T-helper 2 cell treated with Interferon-gamma antibody and Interleukin-4, amounts not matched to agents 100 ng/mL and 5 ng/mL, for 36 hours (primary cell): ENCODE measurements at regions not wholly inside any gene's neighbourhood (a gene's known extent, or its start where the extent isn't known, plus 50 kb on each side); places are given as distances from the start of the nearest gene placed in this dataset.

ENCODE experiments used
- intact Hi-C: fragments of 100-400 bp; cut with micrococcal nuclease; formaldehyde crosslinking; loops from one replicate; pipeline ENCODE4 v1.15.1; 2023

GRCh38 chr1:221801773-221802516, 60.1 kb upstream of the DUSP10 start:
- intact Hi-C loops: no loop called here

GRCh38 chr1:221801251-221801661, 59.4 kb upstream of the DUSP10 start:
- intact Hi-C loops: no loop called here

DNA sequence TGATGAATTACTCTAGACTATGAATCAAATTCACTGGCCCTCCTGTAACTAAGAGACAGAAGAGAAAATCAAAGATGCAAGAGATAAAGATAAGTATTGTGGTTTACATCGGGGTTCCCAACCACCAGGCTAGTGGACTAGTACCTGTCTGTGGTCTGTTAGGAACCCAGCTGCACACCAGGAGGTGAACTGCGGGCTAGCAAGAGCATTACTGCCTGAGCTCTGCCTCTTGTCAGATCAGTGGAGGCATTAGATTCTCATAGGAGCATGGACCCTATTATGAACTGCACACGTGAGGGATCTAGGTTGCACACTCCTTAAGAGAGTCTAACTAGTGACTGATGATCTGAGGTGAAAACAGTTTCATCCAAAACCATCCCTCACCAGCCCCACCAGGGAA, 58.9 kb upstream of the DUSP10 start:
- intact Hi-C loops: no loop called here

GRCh38 chr1:221797506-221797905, 55.6 kb upstream of the DUSP10 start:
- intact Hi-C loops: no loop called here

GRCh38 chr1:221796700-221797099, 54.8 kb upstream of the DUSP10 start:
- intact Hi-C loops: no loop called here

- intact Hi-C loops: no loop called here
Measured at GRCh38 chr1:221795380-221795779, 53.5 kb upstream of the DUSP10 start.

- intact Hi-C loops: no loop called here
Measured at GRCh38 chr1:221794935-221795334, 53.0 kb upstream of the DUSP10 start.

DNA sequence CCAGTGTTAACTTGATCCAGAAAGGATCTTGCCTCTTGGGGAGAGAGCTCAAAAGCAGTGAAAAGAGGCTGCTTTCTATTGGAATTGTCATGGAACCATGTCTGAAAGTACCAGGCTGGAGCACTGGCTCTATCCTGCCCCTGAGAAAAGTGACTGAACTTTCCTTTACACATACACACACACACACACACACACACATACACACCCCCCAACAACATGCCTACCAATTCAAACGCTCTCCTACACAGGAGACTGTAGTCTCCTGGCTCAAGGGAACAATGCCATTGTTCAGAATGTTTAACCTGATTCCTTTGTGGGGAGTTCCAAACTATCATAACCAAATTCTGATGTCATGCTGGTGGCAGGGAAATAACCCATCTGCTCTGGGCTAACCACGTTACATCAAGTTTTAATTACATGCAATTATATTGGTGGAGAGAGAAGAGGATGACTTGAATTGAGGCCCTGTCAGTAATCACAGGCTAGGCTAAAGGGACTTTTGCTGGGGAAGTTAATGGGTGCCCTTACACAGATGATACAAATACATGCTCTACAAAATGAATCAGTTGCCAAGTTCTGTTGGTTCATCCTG, 52.3 kb upstream of the DUSP10 start:
- intact Hi-C loops: no loop called here

DNA sequence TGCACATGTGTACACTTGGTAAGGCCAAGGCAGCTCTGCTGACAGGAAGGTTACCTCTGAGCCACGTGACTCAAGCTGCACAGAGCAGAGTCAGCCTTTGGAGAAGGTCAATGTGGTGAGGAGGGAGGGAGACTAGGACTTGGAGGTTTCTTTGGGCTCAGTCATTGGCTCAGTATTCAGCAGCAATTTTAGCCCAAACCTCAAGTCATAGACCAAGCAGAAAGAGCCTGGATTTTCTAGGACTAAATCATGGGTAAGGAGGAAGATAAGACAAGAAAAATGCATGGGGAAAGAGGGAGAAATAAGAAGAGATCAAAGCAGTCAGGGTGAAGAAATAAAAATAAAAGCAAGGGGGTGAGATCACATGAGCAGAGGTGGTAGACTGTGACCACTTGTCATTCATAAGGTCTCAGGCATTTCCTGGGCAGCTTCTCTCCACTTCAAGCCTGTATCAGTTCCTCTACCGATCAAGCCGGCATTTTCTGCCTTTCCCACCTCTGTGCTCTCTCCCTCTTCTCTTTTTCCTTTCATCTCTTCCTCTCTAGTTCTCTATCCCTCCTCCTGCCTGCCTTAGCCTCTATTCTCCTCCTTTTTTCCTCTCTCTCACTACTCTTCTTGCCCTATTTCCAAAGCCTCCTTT, 51.7 kb upstream of the DUSP10 start:
- intact Hi-C loops: no loop called here

DNA sequence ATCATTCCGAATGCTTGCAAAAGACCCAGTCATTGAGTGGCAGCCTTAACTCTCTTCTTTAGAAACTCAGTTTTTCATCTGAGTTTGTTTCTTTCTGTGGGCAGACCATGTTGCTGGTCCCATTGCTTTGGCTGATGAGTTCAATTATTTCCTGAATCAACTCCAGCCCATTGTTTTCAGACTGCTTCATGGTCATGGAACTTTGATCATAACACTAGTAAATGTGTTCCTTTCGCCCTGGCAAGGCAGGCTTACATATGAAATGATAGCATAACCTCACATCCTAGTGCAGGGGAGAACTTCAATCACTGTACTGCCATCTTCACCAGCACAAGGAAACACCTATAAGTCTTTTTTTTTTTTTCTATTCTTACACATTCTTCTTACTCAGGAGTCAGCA, 50.0 kb upstream of the DUSP10 start:
- intact Hi-C loops: no loop called here
